Hepatic stellate cell (primary cell): ENCODE measurements at regions not wholly inside any gene's neighbourhood (a gene's known extent, or its start where the extent isn't known, plus 50 kb on each side); places are given as distances from the start of the nearest gene placed in this dataset.

ENCODE experiments used
- DNase-seq: peaks from one replicate; pipeline ENCODE4 v3.0.0; 2011; ENCODE audit warnings: low spot score

GRCh38 chr4:175441256-175441655 lies 370.8 kb downstream of the GPM6A start:
- no peak for DNase-seq

DNA sequence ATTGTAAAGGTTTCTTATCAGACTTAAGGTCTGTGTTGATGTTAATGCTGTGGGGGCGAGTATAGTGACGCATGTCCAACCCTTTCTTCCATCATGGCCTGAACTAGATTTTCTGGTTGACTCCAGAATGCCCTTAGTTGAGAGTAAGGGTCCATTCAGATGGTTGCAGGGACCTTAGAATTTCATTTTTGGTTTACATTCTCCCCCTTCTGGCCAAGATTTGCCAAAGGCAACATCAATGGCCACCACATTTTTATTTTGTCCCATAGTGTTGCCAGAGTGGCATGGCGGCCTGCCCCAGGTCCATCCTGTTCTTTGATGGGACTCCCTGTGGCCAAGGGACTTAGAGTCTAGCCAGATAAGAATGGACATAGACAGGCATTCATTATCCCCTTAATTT lies 368.5 kb downstream of the GPM6A start:
- no peak for DNase-seq

- no peak for DNase-seq
Observed at GRCh38 chr4:175444512-175444911, 367.6 kb downstream of the GPM6A start.

GRCh38 chr4:175447016-175447415 lies 365.0 kb downstream of the GPM6A start:
- no peak for DNase-seq

DNA sequence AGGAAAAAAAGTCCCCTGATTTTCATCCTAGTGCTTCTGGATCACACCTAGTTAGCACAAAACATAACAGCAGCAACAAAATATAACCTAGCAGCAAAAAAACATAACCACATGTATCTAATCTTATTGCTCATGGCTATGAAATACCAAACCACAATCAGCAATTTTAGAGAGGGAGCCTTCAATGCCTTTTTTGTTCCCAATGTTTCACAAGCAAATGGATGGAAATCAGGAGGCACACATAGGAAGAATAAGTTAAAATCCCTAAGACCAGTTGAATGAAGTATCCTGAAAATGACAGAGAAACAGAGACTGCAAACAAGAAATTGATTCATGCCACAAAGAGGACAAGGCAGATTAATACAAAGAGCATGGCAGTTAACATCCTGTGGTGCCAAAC lies 361.6 kb downstream of the GPM6A start:
- DNase-seq, result no peak

- DNase-seq, result no peak
Observed at GRCh38 chr4:175451238-175451965, 360.7 kb downstream of the GPM6A start.

DNA sequence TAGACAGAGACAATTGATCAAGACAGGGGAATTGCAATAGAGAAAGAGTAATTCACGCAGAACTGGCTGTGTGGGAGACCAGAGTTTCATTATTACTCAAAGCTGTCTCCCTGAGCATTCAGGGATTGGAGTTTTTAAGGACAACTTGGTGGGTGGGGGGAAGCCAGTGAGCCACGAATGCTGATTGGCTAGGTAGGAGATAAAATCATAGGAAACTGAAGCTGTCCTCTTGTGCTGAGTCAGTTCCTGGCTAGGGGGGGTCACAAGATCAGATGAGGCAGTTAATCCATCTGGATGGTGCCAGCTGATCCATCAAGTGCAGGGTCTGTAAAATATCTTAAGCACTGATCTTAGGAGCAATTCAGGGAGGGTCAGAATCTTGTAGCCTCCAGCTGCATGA lies 358.6 kb downstream of the GPM6A start:
- DNase-seq, result no peak

DNA sequence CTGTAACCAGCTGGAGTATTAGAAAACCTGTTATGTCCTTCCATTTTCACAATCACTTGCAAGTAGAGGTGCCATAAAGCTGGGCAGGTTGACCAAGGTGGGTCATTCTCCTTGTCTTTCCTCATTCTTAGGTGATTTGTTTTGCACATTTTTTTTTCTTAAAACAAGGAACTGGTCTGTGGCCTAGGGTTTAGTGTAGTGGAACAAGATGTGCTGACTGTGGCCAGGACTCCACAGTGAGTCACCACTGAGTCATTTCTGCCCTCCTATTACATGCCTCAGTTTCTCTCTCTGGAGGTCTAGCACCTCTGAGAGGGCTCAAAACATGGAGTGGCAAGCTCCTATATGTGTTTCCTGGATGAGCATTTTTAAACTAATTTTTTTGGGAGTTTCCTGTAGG lies 355.9 kb downstream of the GPM6A start:
- DNase-seq, result no peak

DNA sequence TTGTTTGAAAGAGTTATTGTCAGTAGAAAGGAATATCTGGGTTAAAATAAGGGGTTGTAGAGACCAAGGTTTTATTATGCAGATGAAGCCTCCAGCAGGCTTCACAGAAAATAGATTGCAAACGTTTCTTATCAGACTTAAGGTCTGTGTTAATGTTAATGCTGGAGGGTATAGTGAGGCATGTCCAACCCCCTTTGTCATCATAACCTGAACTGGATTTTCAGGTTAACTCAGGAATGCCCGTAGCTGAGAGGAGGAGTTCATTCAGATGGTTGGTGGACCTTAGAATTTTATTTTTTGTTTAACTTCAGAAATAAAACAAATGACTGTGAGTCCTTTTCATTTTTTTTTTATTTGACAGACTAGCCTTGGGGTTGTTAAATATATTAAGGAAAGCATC lies 354.1 kb downstream of the GPM6A start:
- DNase-seq, result no peak

- no peak for DNase-seq
Observed at GRCh38 chr4:175459571-175459970, 352.5 kb downstream of the GPM6A start.

- no peak for DNase-seq
Observed at GRCh38 chr4:175460414-175460813, 351.6 kb downstream of the GPM6A start.

DNA sequence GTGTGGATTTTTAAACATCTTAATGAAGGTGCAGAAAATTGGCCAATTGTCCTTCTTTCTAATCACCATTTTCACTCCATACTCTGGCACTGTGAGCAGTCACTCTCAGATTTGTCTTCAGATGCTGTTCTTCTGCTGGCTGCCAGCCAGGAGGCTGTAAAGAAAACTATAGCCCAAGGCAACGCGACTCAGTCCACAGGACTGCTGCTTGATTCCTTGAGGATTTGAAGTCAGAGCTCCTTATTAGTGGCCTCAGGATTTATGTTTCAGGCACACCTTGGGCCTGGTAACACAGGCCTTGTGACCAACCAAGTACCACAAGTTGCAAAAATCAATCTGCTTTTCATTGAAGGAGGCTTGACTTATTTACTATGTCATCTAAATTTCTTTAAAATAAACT lies 342.6 kb downstream of the GPM6A start:
- peak; percentile 7 for DNase-seq

DNA sequence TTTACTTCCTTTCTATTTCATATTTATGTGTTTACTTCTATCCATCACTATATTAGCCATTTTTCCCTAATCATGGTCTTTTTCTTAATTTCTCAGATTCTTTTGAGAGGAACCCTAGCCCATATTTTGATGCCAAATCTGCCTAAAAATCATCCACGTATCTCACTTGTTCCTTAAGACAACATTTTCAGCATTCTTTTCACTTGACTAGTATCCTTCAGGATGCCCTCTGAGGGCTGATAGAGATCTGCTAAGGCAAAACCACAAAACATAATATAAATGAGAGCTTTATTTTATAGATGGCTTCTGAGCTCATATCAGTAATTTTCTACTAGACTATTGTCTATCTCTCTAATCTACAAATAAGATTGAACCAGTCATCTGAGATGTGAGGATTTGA lies 341.9 kb downstream of the GPM6A start:
- DNase-seq, result peak; percentile 31

GRCh38 chr4:175480404-175480803 lies 331.7 kb downstream of the GPM6A start:
- no peak for DNase-seq

GRCh38 chr4:175499735-175500352 lies 312.2 kb downstream of the GPM6A start:
- no peak for DNase-seq

DNA sequence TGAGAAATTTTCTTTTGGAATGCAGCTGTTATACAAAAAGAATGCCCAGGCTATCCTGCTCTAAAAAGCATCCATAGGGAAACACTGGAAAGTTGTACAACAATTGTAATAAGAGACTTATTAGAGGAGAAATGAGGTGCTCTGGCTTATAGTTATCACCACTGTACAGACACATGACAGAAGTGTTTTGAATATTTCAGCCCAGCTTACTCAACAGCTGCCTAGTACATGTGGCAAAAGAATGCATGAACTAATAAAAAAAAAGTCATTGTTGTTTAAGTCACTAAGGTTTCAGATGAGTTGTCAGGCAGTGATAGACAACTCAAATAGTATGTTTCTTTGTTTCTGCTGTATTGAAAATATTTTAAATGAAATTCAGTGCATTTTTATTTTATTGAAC lies 307.7 kb downstream of the GPM6A start:
- peak; percentile 7 for DNase-seq

DNA sequence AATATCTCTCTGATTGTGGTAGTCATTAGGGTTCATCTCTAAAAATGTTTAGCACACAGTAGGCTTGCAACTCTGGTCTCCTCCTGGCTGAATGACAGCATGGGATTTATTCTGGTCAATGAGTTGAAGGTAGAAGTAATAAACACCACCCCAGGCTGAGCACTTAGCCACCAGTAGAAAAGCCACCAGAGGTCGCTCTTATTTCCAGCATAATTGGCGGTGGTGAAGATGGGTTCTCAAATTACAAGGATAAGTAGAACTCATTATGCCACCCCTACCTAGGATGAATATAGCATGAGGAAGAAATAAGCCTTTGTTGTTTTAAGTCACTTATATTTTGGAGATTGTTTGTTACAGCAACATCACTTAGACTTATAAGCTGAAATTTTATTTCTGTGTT lies 302.7 kb downstream of the GPM6A start:
- DNase-seq, result no peak

GRCh38 chr4:175511861-175512260 lies 300.2 kb downstream of the GPM6A start:
- no peak for DNase-seq

DNA sequence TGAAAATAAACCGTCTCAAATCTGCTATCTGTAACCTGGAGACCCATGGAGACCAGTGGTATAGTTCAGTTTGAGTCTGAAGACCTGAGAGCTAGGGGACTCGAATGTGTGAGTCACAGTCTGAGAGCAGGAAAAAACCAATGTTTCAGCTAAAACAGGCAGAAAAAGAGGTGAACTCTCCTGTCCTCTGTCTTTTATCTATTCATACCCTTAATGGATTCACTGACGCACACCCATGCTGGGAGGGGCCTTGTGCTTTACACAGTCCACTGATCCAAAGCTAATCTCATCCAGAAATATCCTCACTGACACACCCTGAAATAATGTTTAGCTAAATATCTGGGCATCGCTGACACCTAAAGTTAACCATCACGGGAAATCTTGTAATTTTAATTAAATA lies 297.9 kb downstream of the GPM6A start:
- no peak for DNase-seq

DNA sequence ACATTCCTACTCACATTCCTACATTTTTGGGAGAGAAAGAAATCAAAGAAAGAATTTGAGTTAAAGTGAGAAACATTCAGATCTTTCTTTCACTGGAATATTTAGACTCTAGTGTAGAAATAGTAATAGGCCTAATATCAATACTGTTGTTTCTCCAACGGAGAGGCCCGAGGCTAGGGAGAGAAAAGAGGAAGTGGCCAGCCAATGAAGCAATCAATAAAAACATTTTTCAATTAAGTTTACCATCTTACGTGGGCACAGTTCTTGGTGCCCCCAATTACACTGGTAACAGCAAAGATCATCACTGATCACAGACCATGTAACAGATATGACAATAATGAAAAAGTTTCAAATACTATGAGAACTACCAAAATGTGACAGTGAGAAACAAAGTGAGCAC lies 281.4 kb downstream of the GPM6A start:
- DNase-seq, result no peak

DNA sequence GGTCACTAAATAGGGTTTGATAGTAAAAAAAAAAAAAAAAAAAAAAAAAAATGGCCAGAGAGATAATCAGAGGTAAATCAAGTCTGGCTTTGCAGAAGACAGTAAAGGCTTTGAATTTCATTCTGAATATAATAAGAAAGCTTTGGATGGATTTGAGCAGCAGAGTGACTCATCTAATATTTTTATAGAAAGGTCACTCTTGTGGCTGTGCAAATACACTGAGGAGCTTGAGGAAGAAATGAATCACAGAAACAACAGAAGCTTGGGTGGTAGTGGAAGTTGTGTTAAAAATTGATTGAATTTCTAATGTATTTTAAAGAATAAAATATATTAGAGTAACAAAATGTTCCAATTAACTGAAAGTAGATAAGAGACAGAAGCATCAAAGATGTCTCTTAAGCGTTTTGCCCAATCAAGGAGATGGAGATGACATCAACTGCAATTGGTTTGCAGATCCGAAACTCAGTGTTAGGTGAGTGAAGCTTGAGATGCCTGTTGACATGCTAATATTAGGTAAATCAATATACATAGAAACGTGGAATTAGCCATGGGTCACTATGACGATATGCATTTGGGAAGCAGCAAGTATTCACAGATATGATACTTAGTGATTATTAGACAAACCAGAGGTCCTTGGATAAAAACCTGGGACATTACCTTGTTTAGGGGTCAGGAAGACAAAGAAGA lies 280.5 kb downstream of the GPM6A start:
- DNase-seq, result peak; percentile 31

DNA sequence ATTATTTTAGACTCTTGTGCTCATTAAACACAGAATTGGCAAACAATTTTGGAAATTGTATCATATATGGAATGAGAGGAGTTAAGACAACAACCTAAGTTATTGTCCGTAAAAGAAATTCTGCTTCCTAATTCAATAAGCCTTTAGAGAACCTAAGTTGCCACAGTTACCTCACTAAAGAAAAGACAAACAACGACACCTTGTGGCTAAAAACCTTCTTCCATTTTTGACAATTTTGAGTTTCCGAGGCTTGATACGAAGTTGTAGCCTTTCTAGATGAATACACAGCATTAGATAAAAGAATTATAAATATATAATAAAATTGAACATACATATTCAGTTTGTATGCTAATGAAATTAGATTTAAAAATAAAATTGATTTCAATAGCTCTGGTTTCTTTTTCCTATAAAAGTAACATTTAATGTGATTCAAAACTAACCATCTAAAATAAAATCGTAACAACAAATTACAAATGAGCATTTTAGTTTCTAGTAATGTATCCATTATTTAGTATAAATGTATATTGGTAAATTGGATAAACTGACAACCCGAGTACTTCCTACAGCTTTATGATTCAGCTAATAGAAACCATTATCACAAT lies 275.1 kb downstream of the GPM6A start:
- DNase-seq, result peak; percentile 25

DNA sequence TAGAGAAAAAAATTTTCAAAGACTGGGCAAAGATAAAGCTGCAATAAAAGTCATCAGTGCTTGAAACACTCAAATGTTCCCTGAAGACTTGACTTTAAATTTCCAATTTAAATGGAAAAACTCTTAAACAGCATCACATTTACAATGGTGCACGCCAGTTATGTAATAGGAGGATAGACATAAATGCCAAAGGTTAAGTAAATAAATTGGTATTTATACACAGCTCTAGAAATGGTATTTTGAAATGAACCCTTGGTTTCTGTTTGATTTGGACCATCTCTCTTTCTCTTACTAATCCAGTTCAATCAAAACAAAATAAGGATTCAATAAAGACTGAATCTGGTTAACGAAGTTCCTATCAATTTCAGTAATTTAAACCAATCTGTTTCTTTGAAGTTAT lies 272.6 kb downstream of the GPM6A start:
- DNase-seq, result no peak
